ENCODE measurements at regions not wholly inside any gene's neighbourhood (a gene's known extent, or its start where the extent isn't known, plus 50 kb on each side); places are given as distances from the start of the nearest gene placed in this dataset.

- DNase-seq, result no peak
Observed at GRCh38 chr4:110780538-110780937, 157.7 kb upstream of the PITX2 start.

DNA sequence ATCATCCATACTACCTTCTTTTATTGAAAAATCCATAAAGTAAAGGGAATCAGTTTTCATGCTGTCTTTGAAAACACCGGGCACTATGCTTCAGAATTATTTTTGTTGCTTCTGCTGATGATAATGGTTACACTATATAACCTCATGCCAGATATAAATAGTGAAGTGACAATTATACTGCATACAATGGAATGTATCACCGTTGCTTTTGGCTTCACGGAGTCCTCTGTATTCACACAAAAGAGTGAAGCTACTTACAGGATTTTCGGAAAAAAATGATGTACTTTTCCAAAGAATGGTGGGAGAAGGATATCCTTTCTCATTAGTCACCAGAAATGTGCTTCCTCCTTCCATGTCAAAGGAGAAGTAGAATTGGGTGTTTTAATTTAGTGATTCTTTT lies 159.1 kb upstream of the PITX2 start:
- DNase-seq, result no peak

GRCh38 chr4:110787109-110787508 lies 164.2 kb upstream of the PITX2 start:
- no peak for DNase-seq

DNA sequence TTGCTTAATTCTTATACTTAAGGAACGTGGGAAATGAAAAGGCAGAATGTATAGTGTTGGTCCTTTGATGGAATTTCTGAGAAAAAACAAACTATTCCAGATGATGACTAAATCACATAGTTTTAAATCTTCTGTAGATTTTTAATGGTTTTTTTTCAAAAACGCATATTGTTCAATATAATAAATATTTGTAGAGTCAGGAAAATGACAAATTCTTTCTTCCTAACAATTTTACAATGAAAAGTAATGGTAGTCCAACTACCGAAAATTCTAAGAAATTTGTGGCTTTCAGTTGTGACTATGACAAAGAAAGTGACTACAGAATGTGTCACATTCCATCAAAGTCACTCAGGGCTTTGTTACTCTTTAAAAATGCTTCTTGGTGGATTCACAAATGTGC lies 164.8 kb upstream of the PITX2 start:
- DNase-seq, result no peak

DNA sequence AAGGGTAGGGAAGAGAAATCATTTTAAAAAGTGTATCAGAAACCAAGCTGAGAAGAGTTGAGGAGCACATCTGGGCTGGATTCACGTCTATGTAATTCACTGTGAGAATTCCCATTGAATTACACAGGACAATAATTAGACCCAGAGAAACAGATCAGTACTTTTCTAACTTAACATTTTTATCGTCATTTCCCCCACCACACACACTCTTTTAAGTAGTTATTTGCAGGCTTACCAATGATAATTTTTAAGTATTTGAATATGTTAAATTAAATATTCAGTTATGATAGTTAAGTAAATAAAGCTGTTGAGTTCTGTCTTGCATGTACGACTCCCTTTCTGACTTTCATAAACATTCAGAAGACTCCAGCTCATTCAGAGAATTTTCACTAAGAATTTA lies 165.4 kb upstream of the PITX2 start:
- DNase-seq, result no peak

GRCh38 chr4:110792036-110792435 lies 169.2 kb upstream of the PITX2 start:
- DNase-seq, result no peak

GRCh38 chr4:110793381-110793801 lies 170.5 kb upstream of the PITX2 start:
- DNase-seq, result no peak

DNA sequence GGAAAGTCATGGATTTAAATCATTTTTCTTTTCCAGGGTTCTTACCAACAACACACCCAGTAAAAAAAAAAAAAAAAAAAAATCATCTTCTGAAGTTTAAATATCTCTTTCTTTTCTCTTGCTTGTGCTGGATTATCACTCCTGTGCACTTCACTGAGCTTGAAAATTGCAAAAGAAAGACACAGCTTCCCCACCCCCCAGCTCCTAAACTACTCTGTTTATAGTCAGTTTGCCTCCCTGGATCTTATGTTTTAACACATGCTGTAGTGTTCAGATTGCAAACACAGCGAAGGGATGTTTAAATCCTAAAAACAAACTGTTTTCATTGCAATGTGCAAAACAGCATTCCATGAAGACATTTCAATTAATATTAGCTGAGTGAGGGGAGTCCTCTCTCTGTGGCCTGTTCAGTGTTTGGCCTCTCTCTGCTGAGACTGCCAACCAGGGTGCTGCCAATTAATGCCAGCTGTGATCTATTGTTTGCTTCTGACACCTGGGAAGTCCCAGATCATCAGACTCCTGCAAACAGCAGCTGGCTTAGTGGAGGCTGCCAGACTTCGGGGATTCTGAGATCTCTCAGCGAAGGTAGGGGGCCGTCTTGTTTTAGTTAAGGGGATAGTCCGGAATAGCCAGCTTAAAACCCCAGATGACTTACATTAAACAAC lies 171.1 kb upstream of the PITX2 start:
- DNase-seq, result no peak

- no peak for DNase-seq
Observed at GRCh38 chr4:110795971-110796370, 173.1 kb upstream of the PITX2 start.

DNA sequence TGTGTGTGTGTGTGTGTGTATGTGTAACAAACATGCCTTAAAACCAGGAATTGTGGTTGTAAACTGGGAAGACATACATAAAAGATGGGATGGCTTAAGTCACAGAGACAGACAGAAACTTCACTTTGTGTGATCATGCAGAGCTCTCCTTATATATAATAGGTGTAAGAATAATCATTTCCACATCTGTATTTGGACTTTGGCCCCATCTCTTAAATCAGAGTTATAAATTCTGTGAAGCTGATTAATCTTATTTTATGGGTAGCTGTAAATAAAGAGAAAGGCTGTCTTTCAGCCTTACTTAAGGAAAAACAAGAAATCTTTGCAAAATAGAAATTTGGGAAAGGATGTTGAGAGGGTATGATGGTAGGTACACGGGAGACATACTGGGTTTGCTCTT lies 174.6 kb upstream of the PITX2 start:
- DNase-seq, result no peak

- no peak for DNase-seq
Observed at GRCh38 chr4:110798687-110799086, 175.8 kb upstream of the PITX2 start.

- DNase-seq, result no peak
Observed at GRCh38 chr4:110799211-110799610, 176.3 kb upstream of the PITX2 start.

DNA sequence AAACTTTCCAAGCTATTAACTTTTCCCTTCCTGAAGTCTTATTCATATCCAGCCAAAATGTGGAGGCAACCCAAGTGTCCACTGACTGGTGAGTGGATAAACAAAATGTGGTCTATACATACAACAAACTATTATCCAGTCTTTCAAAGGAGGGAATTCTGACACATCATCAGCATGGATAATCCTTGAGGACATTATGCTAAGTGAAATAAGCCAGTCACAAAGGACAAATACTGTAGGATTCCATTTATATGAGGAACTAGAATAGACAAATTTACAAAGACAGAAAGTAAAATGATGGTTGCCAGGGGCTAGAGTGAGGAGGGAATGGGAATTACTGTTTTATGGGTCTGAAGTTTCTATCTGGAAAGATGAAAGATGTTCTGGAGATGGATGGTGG lies 178.7 kb upstream of the PITX2 start:
- DNase-seq, result no peak

DNA sequence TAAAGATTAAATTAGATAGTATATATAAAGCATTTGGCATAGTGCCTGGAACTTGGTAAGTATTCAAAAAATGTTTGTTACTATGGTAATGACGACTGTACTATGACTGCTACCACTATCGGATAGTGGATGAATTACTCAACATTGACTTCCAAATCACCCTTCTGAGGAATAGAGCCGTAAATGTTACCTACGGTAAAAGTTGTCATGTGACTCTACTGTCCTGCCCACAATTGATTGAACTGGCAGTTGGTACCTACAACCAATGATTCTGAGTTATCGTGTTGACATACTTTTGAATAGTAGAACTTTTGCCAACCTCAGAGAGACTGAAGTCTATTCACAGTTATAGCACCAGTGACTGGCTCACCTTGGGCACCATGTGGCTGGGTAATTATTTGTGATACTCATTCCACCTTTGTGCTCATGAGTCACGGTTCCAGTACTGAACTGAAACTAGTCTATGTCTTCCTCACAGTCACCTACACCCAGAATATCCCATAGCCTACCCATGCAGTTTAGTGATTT lies 185.5 kb upstream of the PITX2 start:
- DNase-seq, result no peak

DNA sequence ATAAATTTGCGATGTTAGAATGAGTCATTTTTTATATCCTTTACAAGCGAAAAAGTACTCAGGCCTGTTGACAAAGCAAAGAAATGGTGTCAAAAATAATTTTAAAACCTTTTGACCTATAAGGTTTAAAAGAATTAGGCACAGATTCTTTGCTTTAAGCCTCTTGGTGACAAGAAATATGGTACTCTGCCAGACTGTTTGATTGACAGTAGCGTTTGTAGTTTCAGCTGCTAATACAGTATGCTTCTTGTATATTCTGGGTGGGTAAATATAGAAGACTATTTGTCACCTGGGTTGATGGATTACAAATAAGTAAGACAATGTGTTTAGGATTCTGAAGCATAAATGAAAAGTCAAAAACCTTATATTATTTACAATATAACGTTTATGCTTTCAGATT lies 193.1 kb upstream of the PITX2 start:
- DNase-seq, result no peak

GRCh38 chr4:110816367-110816766 lies 193.5 kb upstream of the PITX2 start:
- no peak for DNase-seq

DNA sequence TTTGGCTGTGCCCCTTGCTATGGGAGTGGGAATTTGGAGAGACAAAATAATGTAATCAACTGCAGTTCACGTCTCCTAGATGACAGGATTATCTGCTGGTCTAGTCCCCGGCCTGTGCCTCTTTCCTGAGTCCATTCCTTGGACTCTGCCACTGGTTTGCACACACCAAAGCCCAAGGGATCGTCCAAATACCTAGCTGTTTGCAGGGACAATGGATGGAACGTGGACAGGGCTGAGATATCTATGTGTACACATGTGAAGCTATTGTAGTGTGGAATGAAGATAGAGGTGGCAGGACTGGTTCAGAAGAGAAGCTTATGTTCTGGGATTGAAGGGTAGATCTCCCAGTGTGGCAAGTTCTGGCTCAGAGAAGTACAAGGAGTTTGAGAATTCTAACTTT lies 198.3 kb upstream of the PITX2 start:
- DNase-seq, result no peak

DNA sequence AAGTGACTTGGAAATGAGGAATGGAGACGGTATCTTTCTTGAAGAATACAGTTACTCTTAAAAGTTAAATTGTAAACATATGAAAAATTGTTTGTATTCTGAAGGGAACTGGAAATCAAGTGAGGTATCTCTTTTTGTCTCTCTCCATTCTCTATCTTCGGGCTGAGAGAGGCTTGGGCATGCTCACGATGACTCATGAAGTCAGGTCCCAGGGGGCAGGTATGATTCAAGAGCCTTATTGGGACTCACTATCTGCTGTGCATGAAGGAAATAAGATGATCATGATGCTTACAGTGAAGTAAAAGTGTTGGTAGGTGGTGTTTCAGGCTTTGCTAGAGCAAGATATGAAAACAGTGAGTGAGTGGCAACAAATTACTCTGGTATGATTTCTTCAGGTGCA lies 200.4 kb upstream of the PITX2 start:
- no peak for DNase-seq

DNA sequence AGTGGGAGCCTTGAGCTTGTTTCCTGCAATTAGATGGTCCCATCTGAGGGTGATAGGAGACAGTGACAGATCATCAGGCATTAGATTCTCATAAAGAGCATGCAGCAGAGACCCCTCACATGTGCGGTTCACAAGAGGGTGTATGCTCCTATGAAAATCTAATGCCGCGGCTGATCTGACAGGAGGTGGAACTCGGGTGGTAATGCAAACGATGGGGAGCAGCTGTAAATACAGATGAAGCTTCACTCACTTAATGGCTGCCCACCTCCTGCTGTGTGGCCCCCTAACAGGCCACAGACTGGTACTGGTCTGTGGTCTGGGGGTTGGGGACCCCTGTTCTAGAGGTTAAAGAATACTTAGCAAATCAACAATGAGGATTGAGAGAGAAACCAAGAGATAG lies 201.5 kb upstream of the PITX2 start:
- no peak for DNase-seq

DNA sequence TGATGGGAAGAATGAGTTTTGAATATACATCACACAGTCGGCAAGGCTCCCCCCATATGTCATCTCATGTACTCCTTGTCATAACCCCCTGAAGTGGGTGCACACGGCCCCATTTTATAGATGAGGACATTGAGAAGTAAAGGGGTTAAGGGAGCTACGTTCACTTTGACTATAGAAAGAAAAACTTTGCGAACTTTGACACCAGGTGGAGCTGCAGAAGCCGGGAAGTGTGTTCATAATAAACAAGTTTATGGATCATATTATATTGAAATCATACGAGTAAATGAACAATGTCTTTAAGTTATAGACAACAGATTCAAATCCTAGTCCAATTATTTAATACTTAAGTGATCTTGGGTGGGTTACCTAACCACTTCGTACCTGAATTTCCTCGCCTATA lies 203.8 kb upstream of the PITX2 start:
- no peak for DNase-seq

GRCh38 chr4:110830461-110830860 lies 207.6 kb upstream of the PITX2 start:
- DNase-seq, result no peak

- DNase-seq, result no peak
Observed at GRCh38 chr4:110837896-110838450, 215.1 kb upstream of the PITX2 start.

- DNase-seq, result no peak
Observed at GRCh38 chr4:110840221-110840654, 217.4 kb upstream of the PITX2 start.

GRCh38 chr4:110848787-110849186 lies 225.9 kb upstream of the PITX2 start:
- DNase-seq, result no peak

DNA sequence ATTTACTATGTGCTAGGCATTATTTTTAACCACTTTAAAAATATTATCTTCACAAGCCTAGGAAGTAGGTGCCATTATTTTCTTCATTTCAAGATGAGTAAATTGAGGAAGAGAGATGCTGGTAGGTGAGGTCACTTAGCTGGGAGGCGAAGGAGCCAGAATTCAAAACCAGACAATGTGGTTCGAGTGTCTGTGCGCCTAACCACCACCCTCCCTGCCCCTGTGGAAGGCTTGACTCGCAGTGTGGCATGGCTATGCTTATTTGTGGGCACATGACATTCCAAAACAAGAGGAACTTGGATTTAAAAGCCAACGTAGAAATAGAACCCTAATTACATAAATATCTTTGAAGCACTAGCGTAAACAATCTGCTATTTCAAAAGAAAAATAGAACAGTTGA lies 226.6 kb upstream of the PITX2 start:
- DNase-seq, result no peak
